Thoracic aorta (tissue), 2 donors: ENCODE measurements at regions not wholly inside any gene's neighbourhood (a gene's known extent, or its start where the extent isn't known, plus 50 kb on each side); places are given as distances from the start of the nearest gene placed in this dataset.
"Not testable (repeated sequence)": the region's sequence is repeated elsewhere in the genome, so short reads cannot be mapped to it uniquely, and the experiment has no call there.

Source experiments
- ATAC-seq: fragments of 150-250 bp; one replicate; pipeline ENCODE4 v1.8.0; 2017; ENCODE audit warnings: low read depth; ENCODE audit not compliant: insufficient number of reproducible peaks, low FRiP score
- DNase-seq: peaks from one replicate; pipeline ENCODE4 v3.0.0-alpha.2; 2020; ENCODE audit warnings: low spot score
- H3K27ac ChIP-seq, 2 donors: fragments of 200-600 bp; sonication (generic); 1 replicate in 1 of 2; 2 replicates in 1 of 2; pipeline ENCODE4 v1.5.1; 2016; ENCODE audit warnings: mild to moderate bottlenecking in 2 of 2, moderate library complexity in 2 of 2
- H3K27me3 ChIP-seq: fragments of 200-600 bp; sonication (generic); replicated peaks from 2 replicates; pipeline ENCODE4 v1.6.0; 2016; ENCODE audit warnings: mild to moderate bottlenecking; ENCODE audit not compliant: insufficient read depth
- H3K36me3 ChIP-seq: fragments of 200-600 bp; sonication (generic); one replicate; pipeline ENCODE4 v1.5.1; 2016
- H3K4me1 ChIP-seq, 2 donors: fragments of 200-600 bp; sonication (generic); 1 replicate in 1 of 2; 2 replicates in 1 of 2; pipeline versions ENCODE4 v1.5.1 to v1.6.0; 2016; ENCODE audit warnings: low read depth in 2 of 2, mild to moderate bottlenecking in 1 of 2; ENCODE audit not compliant: control insufficient read depth in 1 of 2
- H3K4me3 ChIP-seq: fragments of 200-600 bp; sonication (generic); 2 replicates; pipeline ENCODE4 v1.5.1; 2016; ENCODE audit warnings: mild to moderate bottlenecking
- H3K9me3 ChIP-seq: fragments of 200-600 bp; sonication (generic); 2 replicates; pipeline ENCODE4 v1.5.1; 2016
- CTCF ChIP-seq: fragments of 200-600 bp; sonication (generic); IDR thresholded peaks from one replicate; pipeline ENCODE4 v1.5.1; 2019; ENCODE audit warnings: antibody characterized with exemption

DNA sequence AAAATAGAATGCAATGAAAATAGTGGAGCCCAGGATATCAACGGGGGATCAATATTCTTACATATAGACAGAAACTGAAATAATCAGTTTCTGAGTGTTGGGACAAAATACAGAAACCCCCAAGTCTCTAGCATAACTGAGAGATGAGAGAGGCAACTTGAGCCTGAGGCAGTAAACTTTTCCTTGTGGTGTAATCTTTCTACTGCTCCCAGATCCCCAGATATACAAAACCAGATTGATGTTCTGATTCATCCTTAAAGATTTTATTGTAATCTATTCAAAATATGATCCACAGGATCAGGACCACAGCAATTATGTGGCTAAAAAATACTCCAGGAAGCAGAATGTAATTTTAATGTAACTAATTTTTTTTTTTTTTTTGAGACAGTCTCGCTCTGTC is 2282.6 kb downstream of the ARAP2 start:
- H3K27ac ChIP-seq, result no peak overlapping the region

GRCh38 chr4:33966808-33967207 is 2277.5 kb downstream of the ARAP2 start:
- Histone ChIP-seq H3K4me1 (no peaks in the 10 kb centered on the region), H3K27me3 (no peaks in the 10 kb centered on the region), H3K9me3 (no peaks in the 10 kb centered on the region), H3K27ac (no peak overlapping the region), H3K4me3 (no peak overlapping the region), H3K36me3 (no peaks in the 10 kb centered on the region)
- no peak for TF ChIP-seq CTCF
- ATAC-seq, result no peak
- DNase-seq, result no peak

More for the DNA sequence above, 2282.6 kb downstream of the ARAP2 start:
- ATAC-seq (no peak), DNase-seq (no peak)
- H3K9me3 ChIP-seq, result no peaks in the 10 kb centered on the region
- no peaks in the 10 kb centered on the region for H3K4me1 ChIP-seq
- H3K4me3 ChIP-seq, result no peak overlapping the region
- no peak for TF ChIP-seq CTCF
- no peaks in the 10 kb centered on the region for H3K27me3 ChIP-seq
- H3K36me3 ChIP-seq, result no peaks in the 10 kb centered on the region

- no peak overlapping the region for H3K27ac ChIP-seq
- DNase-seq (no peak), ATAC-seq (no peak)
- H3K27me3 ChIP-seq, result no peaks in the 10 kb centered on the region
- H3K36me3 ChIP-seq, result no peaks in the 10 kb centered on the region
- TF ChIP-seq CTCF, result no peak
- H3K4me1 ChIP-seq, result no peaks in the 10 kb centered on the region
- H3K9me3 ChIP-seq, result no peaks in the 10 kb centered on the region
- H3K4me3 ChIP-seq, result no peak overlapping the region
Measured at GRCh38 chr4:33974270-33974669, 2270.0 kb downstream of the ARAP2 start.

GRCh38 chr4:33975995-33976394 is 2268.3 kb downstream of the ARAP2 start:
- no peak for DNase-seq
- no peak for TF ChIP-seq CTCF
- no peaks in the 10 kb centered on the region for H3K9me3 ChIP-seq
- H3K27ac ChIP-seq, result no peak overlapping the region
- no peaks in the 10 kb centered on the region for H3K4me1 ChIP-seq
- no peaks in the 10 kb centered on the region for H3K27me3 ChIP-seq
- no peak overlapping the region for H3K4me3 ChIP-seq
- no peaks in the 10 kb centered on the region for H3K36me3 ChIP-seq
- ATAC-seq, result no peak

GRCh38 chr4:33979781-33980180 is 2264.5 kb downstream of the ARAP2 start:
- not testable (repeated sequence) for H3K27ac ChIP-seq, DNase-seq, H3K27me3 ChIP-seq, H3K4me3 ChIP-seq, H3K4me1 ChIP-seq, H3K36me3 ChIP-seq, ATAC-seq, H3K9me3 ChIP-seq

DNA sequence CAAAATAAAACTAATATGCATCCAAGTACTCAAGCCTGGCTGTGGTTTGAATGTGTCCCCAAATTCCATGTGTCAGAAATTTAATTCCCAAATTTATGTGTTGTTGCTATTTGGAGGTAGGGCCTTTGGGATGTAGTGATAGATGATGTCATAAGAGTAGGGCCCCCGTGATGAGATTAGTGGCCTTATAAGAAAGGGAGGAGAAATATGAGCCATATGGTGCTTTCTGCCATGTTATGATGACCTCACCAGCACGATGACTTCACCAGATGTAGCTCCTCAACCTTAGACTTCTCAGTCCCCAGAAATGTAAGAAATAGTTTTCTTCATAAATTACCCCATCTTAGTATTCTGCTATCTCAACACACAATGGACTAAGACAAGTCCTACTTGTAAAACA is 2264.0 kb downstream of the ARAP2 start:
- no peak for DNase-seq
- no peaks in the 10 kb centered on the region for H3K27me3 ChIP-seq
- H3K27ac ChIP-seq, result no peak overlapping the region
- no peak for ATAC-seq
- no peaks in the 10 kb centered on the region for H3K9me3 ChIP-seq
- H3K4me1 ChIP-seq, result no peaks in the 10 kb centered on the region
- no peak for TF ChIP-seq CTCF
- no peaks in the 10 kb centered on the region for H3K36me3 ChIP-seq
- no peak overlapping the region for H3K4me3 ChIP-seq
